HCT116 (cell line): ENCODE measurements at regions not wholly inside any gene's neighbourhood (a gene's known extent, or its start where the extent isn't known, plus 50 kb on each side); places are given as distances from the start of the nearest gene placed in this dataset.

ENCODE experiments used
- ATAC-seq: fragments of 200-7000 bp; cut with Tn5 transposase; 2 replicates; pipeline ENCODE4 v1.9.1; 2020; ENCODE audit warnings: mild to moderate bottlenecking, moderate library complexity
- BruUV-seq: library from RNA; stranded (reverse); fragments of 400-500 nt; replicated peaks from 2 replicates; lab custom pipeline; 2021; lab: Mats Ljungman, UMichigan
- CTCF ChIA-PET: fragments of 300-600 bp; sonication (Branson Sonifier 250); formaldehyde crosslinking; loops from one replicate; lab custom pipeline; 2021; ENCODE audit warnings: antibody characterized with exemption; lab: Charles Lee
- POLR2A ChIA-PET: fragments of 300-600, 350-600 bp; sonication (Branson Sonifier 250); formaldehyde crosslinking; loops from one replicate; lab custom pipeline; 2021; ENCODE audit warnings: antibody characterized with exemption; lab: Charles Lee
- RAD21 ChIA-PET, 2 experiments: fragments of 300-600 bp; sonication (Branson Sonifier 250); formaldehyde crosslinking; loops; one replicate each; lab custom pipeline; 2023; ENCODE audit warnings: low total read pairs in 2 of 2; ENCODE audit not compliant: uncharacterized antibody in 2 of 2, unreplicated experiment in 2 of 2, low non-redundant PET in 1 of 2; lab: Charles Lee
- DNase-seq: peaks from one replicate; pipeline ENCODE4 v3.0.0-alpha.2; 2010; ENCODE audit warnings: low read depth, low spot score
- H2AFZ ChIP-seq: fragments of 200-600 bp; shearing (Covaris generic), sonication (generic); 2 replicates; pipeline ENCODE4 v1.6.1; 2017; ENCODE audit warnings: low read depth, mixed run types, mixed read lengths, antibody characterized with exemption, low read length; ENCODE audit not compliant: poor library complexity, severe bottlenecking
- H3K27ac ChIP-seq: 2 replicates; pipeline ENCODE4 v1.5.1; 2012; ENCODE audit warnings: low read depth, low read length
- H3K27me3 ChIP-seq: fragments of 200-600 bp; sonication (generic); 2 replicates; pipeline ENCODE4 v1.6.1; 2016; ENCODE audit warnings: mixed run types, low read length, mixed read lengths; ENCODE audit not compliant: insufficient read depth
- H3K36me3 ChIP-seq, 2 experiments: fragments of 200-500 bp in 1 of 2; fragments of 200-600 bp in 1 of 2; sonication (Bioruptor generic) in 1 of 2; sonication (generic) in 1 of 2; 2 replicates each; pipeline versions ENCODE4 v1.5.1 to v1.6.1; 2014 to 2016; ENCODE audit warnings: low read length in 2 of 2, inconsistent platforms in 1 of 2, mixed read lengths in 1 of 2, mixed run types in 1 of 2; ENCODE audit not compliant: insufficient read depth in 2 of 2, control insufficient read depth in 1 of 2
- H3K4me1 ChIP-seq, 2 experiments: fragments of 200-600 bp in 1 of 2; sonication (generic) in 1 of 2; 2 replicates each; pipeline versions ENCODE4 v1.5.1 to v1.6.1; 2012 to 2017; ENCODE audit warnings: low read length in 2 of 2, inconsistent platforms in 1 of 2, mild to moderate bottlenecking in 1 of 2, mixed read lengths in 1 of 2, mixed run types in 1 of 2, moderate library complexity in 1 of 2; ENCODE audit not compliant: insufficient read depth in 2 of 2, control insufficient read depth in 1 of 2
- H3K4me2 ChIP-seq: fragments of 200-600 bp; sonication (generic); 2 replicates; pipeline ENCODE4 v1.6.1; 2017; ENCODE audit warnings: mixed run types, low read length, mixed read lengths
- H3K4me3 ChIP-seq, 2 experiments: fragments of 200-600 bp in 1 of 2; sonication (generic) in 1 of 2; replicated peaks in 1 of 2; 2 replicates each; pipeline ENCODE4 v1.5.1; 2011 to 2016; ENCODE audit warnings: low read length in 2 of 2, control low read depth in 1 of 2, low read depth in 1 of 2, mild to moderate bottlenecking in 1 of 2, mixed read lengths in 1 of 2, mixed run types in 1 of 2
- H3K79me2 ChIP-seq: fragments of 200-600 bp; sonication (generic); 2 replicates; pipeline ENCODE4 v1.6.1; 2017; ENCODE audit warnings: mild to moderate bottlenecking, mixed run types, low read length, moderate library complexity, mixed read lengths; ENCODE audit not compliant: insufficient read depth
- H3K9ac ChIP-seq: fragments of 200-600 bp; sonication (generic); 2 replicates; pipeline ENCODE4 v1.6.1; 2016; ENCODE audit warnings: low read length, mixed read lengths
- H3K9me2 ChIP-seq: fragments of 200-600 bp; sonication (generic), shearing (Covaris generic); 2 replicates; pipeline ENCODE4 v1.6.1; 2017; ENCODE audit warnings: mixed run types, mild to moderate bottlenecking, moderate library complexity; ENCODE audit not compliant: insufficient read depth
- H3K9me3 ChIP-seq, 2 experiments: fragments of 200-500 bp in 1 of 2; fragments of 200-600 bp in 1 of 2; sonication (Bioruptor generic) in 1 of 2; sonication (generic) in 1 of 2; 2 replicates each; pipeline ENCODE4 v1.6.1; 2014 to 2017; ENCODE audit warnings: low read length in 2 of 2, mixed read lengths in 2 of 2, inconsistent platforms in 1 of 2, low read depth in 1 of 2, mild to moderate bottlenecking in 1 of 2, mixed run types in 1 of 2, moderate library complexity in 1 of 2; ENCODE audit not compliant: control insufficient read depth in 1 of 2, insufficient read depth in 1 of 2
- H4K20me1 ChIP-seq: fragments of 200-600 bp; sonication (generic), shearing (Covaris generic); 2 replicates; pipeline ENCODE4 v1.6.1; 2017; ENCODE audit warnings: mixed run types, mild to moderate bottlenecking, moderate library complexity; ENCODE audit not compliant: insufficient read depth
- ATF3 ChIP-seq: IDR thresholded peaks from 2 replicates; pipeline ENCODE4 v1.6.1; 2012
- CBX3 ChIP-seq: IDR thresholded peaks from 2 replicates; pipeline ENCODE4 v1.6.1; 2012; ENCODE audit warnings: low read depth
- CEBPB ChIP-seq: IDR thresholded peaks from 2 replicates; pipeline ENCODE4 v1.6.1; 2012; ENCODE audit warnings: low read depth
- CTCF ChIP-seq, 3 experiments: fragments of 200-600 bp in 1 of 3; sonication (generic) in 1 of 3; IDR thresholded peaks in 2 of 3; conservative IDR thresholded peaks in 1 of 3; 2 replicates each; pipeline ENCODE4 v1.5.1; 2012 to 2017; ENCODE audit warnings: low read depth in 2 of 3, low read length in 2 of 3, antibody characterized with exemption in 1 of 3, borderline replicate concordance in 1 of 3, control low read depth in 1 of 3, mild to moderate bottlenecking in 1 of 3, mixed read lengths in 1 of 3, mixed run types in 1 of 3, moderate library complexity in 1 of 3; ENCODE audit not compliant: insufficient read depth in 1 of 3
- EZH2 ChIP-seq: fragments of 200-600 bp; sonication (generic); IDR thresholded peaks from 2 replicates; pipeline ENCODE4 v1.6.1; 2017; ENCODE audit warnings: antibody characterized with exemption, mixed run types
- EZH2phosphoT487 ChIP-seq: fragments of 200-600 bp; IDR thresholded peaks from 2 replicates; pipeline ENCODE4 v1.6.1; 2018; ENCODE audit warnings: antibody characterized with exemption, borderline replicate concordance
- POLR2A ChIP-seq: IDR thresholded peaks from 2 replicates; pipeline ENCODE4 v1.7.0; 2011; ENCODE audit warnings: borderline replicate concordance; ENCODE audit not compliant: insufficient read depth, insufficient read length; ENCODE audit errors: extremely low read depth
- POLR2AphosphoS5 ChIP-seq: IDR thresholded peaks from 2 replicates; pipeline ENCODE4 v1.6.1; 2011; ENCODE audit warnings: mild to moderate bottlenecking, low read depth, low read length, moderate library complexity
- SIN3A ChIP-seq: IDR thresholded peaks from 2 replicates; pipeline ENCODE4 v1.6.1; 2012; ENCODE audit warnings: low read depth
- SP1 ChIP-seq: IDR thresholded peaks from 2 replicates; pipeline ENCODE4 v1.6.1; 2012; ENCODE audit warnings: low read depth
- ZFX ChIP-seq: fragments of 450-650 bp; IDR thresholded peaks from 2 replicates; pipeline ENCODE4 v1.6.1; 2017
- ZNF274 ChIP-seq: fragments of 200-500 bp; sonication (Bioruptor generic); IDR thresholded peaks from 2 replicates; pipeline ENCODE4 v1.6.1; 2014; ENCODE audit warnings: mild to moderate bottlenecking, low read depth, low read length, inconsistent platforms
- intact Hi-C: fragments of 100-400 bp; cut with micrococcal nuclease; formaldehyde crosslinking; loops from 2 replicates; pipeline ENCODE4 v1.10.0; 2022
- TF ChIP-seq, protein P1 (sequence below): IDR thresholded peaks from 2 replicates; pipeline ENCODE4 v1.6.1; 2011; ENCODE audit warnings: mild to moderate bottlenecking, low read length, moderate library complexity; ENCODE audit not compliant: insufficient replicate concordance; ENCODE audit errors: extremely low read depth
- TF ChIP-seq, protein P2 (sequence below): IDR thresholded peaks from 2 replicates; pipeline ENCODE4 v1.6.1; 2012

DNA sequence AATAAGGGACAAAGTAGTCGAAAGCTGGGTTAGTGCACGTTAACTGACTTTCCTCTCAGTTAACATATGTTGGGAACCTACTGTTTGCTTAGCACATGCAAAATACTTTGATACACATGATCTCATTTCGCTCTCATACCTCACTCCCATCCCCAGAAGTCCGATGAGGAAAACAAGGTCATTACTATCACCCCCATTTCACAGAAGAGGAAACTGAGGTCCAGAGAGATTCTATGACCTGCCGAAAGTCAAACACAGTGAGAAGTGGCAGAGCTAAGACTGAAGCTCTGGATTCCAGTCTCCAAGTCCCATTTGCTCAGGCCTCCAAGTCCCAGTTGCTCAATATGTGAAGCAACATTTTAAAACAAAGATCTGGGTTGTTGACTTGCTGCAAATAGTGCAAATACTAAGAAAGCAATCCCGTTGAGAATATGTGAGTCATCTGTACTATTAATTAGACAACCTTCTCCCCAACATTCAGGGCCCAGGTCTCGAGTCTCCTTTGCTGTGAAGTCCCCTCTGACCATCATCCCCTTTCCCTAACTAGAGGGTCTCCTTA is 170.6 kb upstream of the PWP1 start (continued):
- TF ChIP-seq CTCF (IDR thresholded peaks at IDR 0.05 in 2 of 3, conservative IDR thresholded peaks at IDR 0.05 in 1 of 3; ENCODE audit: borderline replicate concordance in 1 of 3, insufficient read depth in 1 of 3, low read depth in 2 of 3, low read length in 2 of 3), result no peak
- TF ChIP-seq ATF3, result no peak
- no peak for TF ChIP-seq EZH2
- TF ChIP-seq ZFX, result no peak
- TF ChIP-seq POLR2A, result no peak

DNA sequence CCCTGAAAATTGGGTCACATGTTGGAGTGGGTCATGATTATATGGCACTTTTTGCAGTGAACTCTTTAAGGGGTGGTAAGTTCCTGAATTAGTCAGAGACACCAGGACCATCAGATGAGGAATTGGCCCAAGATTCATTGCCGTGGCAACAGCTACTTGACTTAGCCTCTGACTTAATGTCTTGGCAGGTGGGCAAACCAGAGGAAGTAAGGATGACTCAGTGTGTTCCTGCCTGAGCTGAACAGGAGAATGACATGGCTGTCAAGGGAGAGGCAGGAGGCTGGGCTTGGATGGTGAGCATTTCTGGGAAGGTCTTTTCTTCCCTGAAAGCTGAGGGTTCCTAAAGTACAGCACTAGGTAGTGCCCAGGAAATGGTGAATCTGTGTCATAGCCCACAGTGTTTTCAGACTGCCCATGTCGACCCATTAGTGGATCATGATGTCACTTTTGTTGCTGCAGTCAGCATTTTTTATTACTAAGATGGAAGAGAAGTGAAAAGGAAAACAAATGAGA is 170.1 kb upstream of the PWP1 start:
- H3K4me3 ChIP-seq, result no peak overlapping the region
- no peak overlapping the region for H3K27ac ChIP-seq
- H3K9ac ChIP-seq, result no peak overlapping the region
- BruUV-seq, result no TSS peak
- H3K36me3 ChIP-seq, result no peaks in the 10 kb centered on the region
- no peaks in the 10 kb centered on the region for H4K20me1 ChIP-seq
- CTCF ChIA-PET, result interaction anchor here (0.8 kb wide), 1 partner anchor 67 kb away, joined by 3 read pairs; no protein-coding TSS in a partner anchor
- ATAC-seq, result peak; percentile 81
- no peaks in the 10 kb centered on the region for H3K9me3 ChIP-seq
- RAD21 ChIA-PET, result no interaction called here
- no peak overlapping the region for H2AFZ ChIP-seq
- H3K4me2 ChIP-seq, result peak overlapping the region; percentile 62
- no peaks in the 10 kb centered on the region for H3K27me3 ChIP-seq
- POLR2A ChIA-PET, result interaction anchor here (0.6 kb wide), 1 partner anchor 107 kb away, joined by 3 read pairs; no protein-coding TSS in a partner anchor
- H3K4me1 ChIP-seq, result peaks cover 8 to 12% of the 10 kb centered on the region in 2 experiments
- no peaks in the 10 kb centered on the region for H3K9me2 ChIP-seq
- H3K79me2 ChIP-seq, result no peaks in the 10 kb centered on the region
- intact Hi-C loops, result no loop called here
- DNase-seq, result peak; percentile 51
- TF ChIP-seq CBX3, result no peak
- no peak for TF ChIP-seq CTCF (IDR thresholded peaks at IDR 0.05 in 2 of 3, conservative IDR thresholded peaks at IDR 0.05 in 1 of 3; ENCODE audit: borderline replicate concordance in 1 of 3, insufficient read depth in 1 of 3, low read depth in 2 of 3, low read length in 2 of 3)
- no peak for TF ChIP-seq SP1
- TF ChIP-seq, protein P1, sequence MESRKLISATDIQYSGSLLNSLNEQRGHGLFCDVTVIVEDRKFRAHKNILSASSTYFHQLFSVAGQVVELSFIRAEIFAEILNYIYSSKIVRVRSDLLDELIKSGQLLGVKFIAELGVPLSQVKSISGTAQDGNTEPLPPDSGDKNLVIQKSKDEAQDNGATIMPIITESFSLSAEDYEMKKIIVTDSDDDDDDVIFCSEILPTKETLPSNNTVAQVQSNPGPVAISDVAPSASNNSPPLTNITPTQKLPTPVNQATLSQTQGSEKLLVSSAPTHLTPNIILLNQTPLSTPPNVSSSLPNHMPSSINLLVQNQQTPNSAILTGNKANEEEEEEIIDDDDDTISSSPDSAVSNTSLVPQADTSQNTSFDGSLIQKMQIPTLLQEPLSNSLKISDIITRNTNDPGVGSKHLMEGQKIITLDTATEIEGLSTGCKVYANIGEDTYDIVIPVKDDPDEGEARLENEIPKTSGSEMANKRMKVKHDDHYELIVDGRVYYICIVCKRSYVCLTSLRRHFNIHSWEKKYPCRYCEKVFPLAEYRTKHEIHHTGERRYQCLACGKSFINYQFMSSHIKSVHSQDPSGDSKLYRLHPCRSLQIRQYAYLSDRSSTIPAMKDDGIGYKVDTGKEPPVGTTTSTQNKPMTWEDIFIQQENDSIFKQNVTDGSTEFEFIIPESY, result no peak
- TF ChIP-seq ZNF274, result no peak
- no peak for TF ChIP-seq EZH2
- TF ChIP-seq SIN3A, result no peak
- TF ChIP-seq, protein P2, sequence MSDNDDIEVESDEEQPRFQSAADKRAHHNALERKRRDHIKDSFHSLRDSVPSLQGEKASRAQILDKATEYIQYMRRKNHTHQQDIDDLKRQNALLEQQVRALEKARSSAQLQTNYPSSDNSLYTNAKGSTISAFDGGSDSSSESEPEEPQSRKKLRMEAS, result no peak
- TF ChIP-seq POLR2AphosphoS5, result no peak
- TF ChIP-seq EZH2phosphoT487, result no peak
- TF ChIP-seq ATF3, result no peak
- no peak for TF ChIP-seq CEBPB
